IMR-90 (cell line): ENCODE measurements at regions not wholly inside any gene's neighbourhood (a gene's known extent, or its start where the extent isn't known, plus 50 kb on each side); places are given as distances from the start of the nearest gene placed in this dataset.

Source experiments
- ATAC-seq: fragments of 200-7000 bp; cut with Tn5 transposase; 2 replicates; pipeline ENCODE4 v1.9.1; 2020; ENCODE audit warnings: low read depth, mild to moderate bottlenecking, moderate library complexity
- BruUV-seq: library from RNA; stranded (reverse); fragments of 400-500 nt; replicated peaks from 2 replicates; lab custom pipeline; 2021; lab: Mats Ljungman, UMichigan
- CTCF ChIA-PET: fragments of 300-600 bp; formaldehyde crosslinking; extraction: SDS; loops from one replicate; lab custom pipeline; 2021; ENCODE audit warnings: antibody characterized with exemption; lab: Yijun Ruan, JAX
- POLR2A ChIA-PET: fragments of 300-600 bp; sonication (Branson Sonifier 250); formaldehyde crosslinking; loops from one replicate; lab custom pipeline; 2022; ENCODE audit warnings: antibody characterized with exemption; ENCODE audit not compliant: unreplicated experiment; lab: Charles Lee
- DNase-seq: peaks from one replicate; pipeline ENCODE4 v3.0.0; 2013
- H2AFZ ChIP-seq: replicated peaks from 2 replicates; pipeline ENCODE3; 2013; ENCODE audit warnings: low read length, mild to moderate bottlenecking; ENCODE audit not compliant: poor library complexity
- H2AK5ac ChIP-seq: 2 replicates; pipeline ENCODE4 v1.6.1; 2013; ENCODE audit warnings: low read depth, low read length, inconsistent platforms
- H2AK9ac ChIP-seq: replicated peaks from 2 replicates; pipeline ENCODE3; 2013; ENCODE audit warnings: mild to moderate bottlenecking, low read depth, low read length, moderate library complexity; ENCODE audit not compliant: poor library complexity
- H2BK120ac ChIP-seq: 2 replicates; pipeline ENCODE4 v1.6.1; 2013; ENCODE audit warnings: low read depth, low read length, inconsistent platforms
- H2BK15ac ChIP-seq: 3 replicates; pipeline ENCODE4 v1.6.1; 2013; ENCODE audit warnings: low read depth, low read length, inconsistent platforms
- H2BK20ac ChIP-seq: 2 replicates; pipeline ENCODE4 v1.6.1; 2013; ENCODE audit warnings: low read depth, mild to moderate bottlenecking, inconsistent platforms, low read length, moderate library complexity
- H2BK5ac ChIP-seq: 2 replicates; pipeline ENCODE4 v1.6.1; 2013; ENCODE audit warnings: mild to moderate bottlenecking, low read depth, low read length, inconsistent platforms; ENCODE audit not compliant: poor library complexity, severe bottlenecking
- H3K14ac ChIP-seq: replicated peaks from 2 replicates; pipeline ENCODE4 v1.6.1; 2013; ENCODE audit warnings: low read depth, low read length, inconsistent platforms
- H3K18ac ChIP-seq: 2 replicates; pipeline ENCODE4 v1.6.1; 2013; ENCODE audit warnings: low read depth, low read length, control low read depth
- H3K23ac ChIP-seq: 2 replicates; pipeline ENCODE4 v1.6.1; 2013; ENCODE audit warnings: low read depth, low read length, inconsistent platforms
- H3K27ac ChIP-seq: 2 replicates; pipeline ENCODE4 v1.5.1; 2013; ENCODE audit warnings: mild to moderate bottlenecking, control low read depth, low read length; ENCODE audit not compliant: insufficient read depth
- H3K27me3 ChIP-seq: 2 replicates; pipeline ENCODE4 v1.6.1; 2013; ENCODE audit warnings: low read length; ENCODE audit not compliant: control insufficient read depth, insufficient read depth
- H3K36me3 ChIP-seq: 2 replicates; pipeline ENCODE4 v1.6.1; 2013; ENCODE audit warnings: low read length, mixed read lengths; ENCODE audit not compliant: control insufficient read depth, insufficient read depth
- H3K4ac ChIP-seq: 2 replicates; pipeline ENCODE4 v1.6.1; 2013; ENCODE audit warnings: low read depth, low read length, inconsistent platforms
- H3K4me1 ChIP-seq: 2 replicates; pipeline ENCODE4 v1.6.1; 2013; ENCODE audit warnings: low read length, mixed read lengths; ENCODE audit not compliant: control insufficient read depth, insufficient read depth
- H3K4me2 ChIP-seq: 2 replicates; pipeline ENCODE4 v1.6.1; 2013; ENCODE audit warnings: low read depth, mild to moderate bottlenecking, control low read depth, low read length, moderate library complexity
- H3K4me3 ChIP-seq: 2 replicates; pipeline ENCODE4 v1.5.1; 2013; ENCODE audit warnings: low read depth, mild to moderate bottlenecking, control low read depth, low read length, moderate library complexity; ENCODE audit not compliant: insufficient read depth
- H3K56ac ChIP-seq: 2 replicates; pipeline ENCODE4 v1.6.1; 2013; ENCODE audit warnings: low read length, inconsistent platforms; ENCODE audit not compliant: insufficient read depth; ENCODE audit errors: extremely low read depth
- H3K79me1 ChIP-seq, 2 experiments: 2 replicates each; pipeline ENCODE4 v1.6.1; 2013; ENCODE audit warnings: low read length in 2 of 2, inconsistent platforms in 1 of 2, low read depth in 1 of 2
- H3K9ac ChIP-seq: 2 replicates; pipeline ENCODE4 v1.6.1; 2013; ENCODE audit warnings: low read depth, low read length, control low read depth
- H3K9me1 ChIP-seq: 2 replicates; pipeline ENCODE4 v1.6.1; 2013; ENCODE audit warnings: low read length, inconsistent platforms; ENCODE audit not compliant: insufficient read depth
- H3K9me3 ChIP-seq: 2 replicates; pipeline ENCODE4 v1.6.1; 2013; ENCODE audit warnings: low read length; ENCODE audit not compliant: control insufficient read depth, insufficient read depth
- H4K20me1 ChIP-seq: 2 replicates; pipeline ENCODE4 v1.6.1; 2013; ENCODE audit warnings: low read length, inconsistent platforms; ENCODE audit not compliant: insufficient read depth
- H4K5ac ChIP-seq: 2 replicates; pipeline ENCODE4 v1.6.1; 2013; ENCODE audit warnings: mild to moderate bottlenecking, low read depth, low read length, control low read depth
- H4K8ac ChIP-seq, 2 experiments: 2 replicates each; pipeline ENCODE4 v1.6.1; 2013; ENCODE audit warnings: low read depth in 2 of 2, low read length in 2 of 2, control low read depth in 1 of 2, inconsistent platforms in 1 of 2
- H4K91ac ChIP-seq: 2 replicates; pipeline ENCODE4 v1.6.1; 2013; ENCODE audit warnings: low read depth, low read length, inconsistent platforms; ENCODE audit not compliant: insufficient read depth
- BHLHE40 ChIP-seq: fragments of 150-350 bp; IDR thresholded peaks from 2 replicates; pipeline ENCODE4 v1.6.1; 2016; ENCODE audit warnings: mild to moderate bottlenecking, low read depth, low read length
- CEBPB ChIP-seq: IDR thresholded peaks from 2 replicates; pipeline ENCODE4 v1.6.1; 2012; ENCODE audit warnings: low read depth, low read length, improper control_type of control experiment
- FOS ChIP-seq: fragments of 150-350 bp; IDR thresholded peaks from 2 replicates; pipeline ENCODE4 v1.6.1; 2016; ENCODE audit warnings: low read depth, low read length
- MAFK ChIP-seq: IDR thresholded peaks from 2 replicates; pipeline ENCODE4 v1.6.1; 2012; ENCODE audit warnings: low read depth, low read length, improper control_type of control experiment
- MXI1 ChIP-seq: IDR thresholded peaks from 2 replicates; pipeline ENCODE4 v1.6.1; 2012; ENCODE audit warnings: low read depth, mild to moderate bottlenecking, low read length, moderate library complexity, borderline replicate concordance
- NFE2L2 ChIP-seq: fragments of 150-350 bp; IDR thresholded peaks from 2 replicates; pipeline ENCODE4 v1.6.1; 2016; ENCODE audit warnings: low read depth, mild to moderate bottlenecking, low read length
- RCOR1 ChIP-seq: IDR thresholded peaks from 2 replicates; pipeline ENCODE4 v1.6.1; 2012; ENCODE audit warnings: mild to moderate bottlenecking, low read length, improper control_type of control experiment; ENCODE audit not compliant: insufficient replicate concordance
- SMC3 ChIP-seq: fragments of 150-350 bp; IDR thresholded peaks from 2 replicates; pipeline ENCODE4 v1.6.1; 2016; ENCODE audit warnings: low read depth, mild to moderate bottlenecking, antibody characterized with exemption, low read length, moderate library complexity
- WGBS, 2 experiments: methylation state at CpG; one replicate each; pipeline versions ENCODE4 v1.1.5 to v1.1.7; 2013; ENCODE audit warnings: missing lambda C conversion rate in 2 of 2; ENCODE audit not compliant: insufficient read length in 1 of 2; ENCODE audit errors: extremely low coverage in 2 of 2; 5-methylcytosine and 5-hydroxymethylcytosine counted together
- dilution Hi-C: fragments of 300-500 bp; cut with HindIII; formaldehyde crosslinking; loops from one replicate; pipeline ENCODE4 v1.14.3; 2018; ENCODE audit warnings: low sequenced_read_pairs; ENCODE audit not compliant: unreplicated experiment
- in situ Hi-C: fragments of 300-500 bp; cut with MboI; formaldehyde crosslinking; loops from 3 replicates; pipeline ENCODE4 v1.14.3; 2019; ENCODE audit warnings: low sequenced_read_pairs, inconsistent platforms, mixed read lengths
- intact Hi-C: fragments of 100-400 bp; cut with micrococcal nuclease; formaldehyde crosslinking; loops from 2 replicates; pipeline ENCODE4 v1.10.0; 2022
- TF ChIP-seq, protein P1 (sequence below): conservative IDR thresholded peaks from 2 replicates; pipeline ENCODE4 v1.5.1; 2012; ENCODE audit warnings: mild to moderate bottlenecking, low read depth, low read length, improper control_type of control experiment

DNA sequence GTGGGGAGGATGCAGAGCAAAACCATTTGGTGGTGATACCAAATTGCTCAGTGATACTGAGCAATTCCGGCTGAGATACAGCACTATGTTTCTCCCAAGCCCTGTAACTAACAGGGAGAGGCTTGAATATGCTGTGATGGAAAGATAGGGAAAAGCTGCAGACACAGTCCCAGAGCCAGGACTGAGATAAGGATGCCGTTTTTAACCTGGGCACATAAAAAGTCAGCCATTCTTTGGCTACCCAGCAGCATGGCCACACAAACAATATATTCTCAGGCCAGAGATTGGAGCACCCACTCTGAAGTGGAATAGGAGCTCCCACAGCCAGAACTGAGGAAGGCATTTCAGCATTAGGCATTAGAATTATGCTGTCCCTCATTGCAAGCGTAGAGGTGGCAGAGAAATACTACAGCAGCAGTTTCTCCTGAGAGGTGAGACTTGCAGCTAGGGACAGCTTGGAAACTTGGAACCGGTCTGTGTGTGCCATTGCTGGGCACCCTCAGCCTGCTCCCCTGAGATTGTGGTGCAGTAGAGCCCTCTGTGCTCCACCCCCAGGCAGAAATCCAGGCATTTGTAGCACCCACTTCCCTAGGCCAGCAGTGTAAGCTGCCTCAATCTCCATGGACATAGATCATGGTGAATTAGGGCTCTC, 346.5 kb downstream of the TMEM135 start:
- no peak overlapping the region for H3K14ac ChIP-seq
- H3K18ac ChIP-seq = no peak overlapping the region
- no peak overlapping the region for H3K4me2 ChIP-seq
- H4K20me1 ChIP-seq = no peaks in the 10 kb centered on the region
- dilution Hi-C loops = no loop called here
- no peak overlapping the region for H3K23ac ChIP-seq
- no peak overlapping the region for H2BK15ac ChIP-seq
- H2AFZ ChIP-seq = no peak overlapping the region
- no peak overlapping the region for H2BK20ac ChIP-seq
- H3K27ac ChIP-seq = no peak overlapping the region
- WGBS, 2 experiments = 45% methylated on average over 2 of the region's 4 CpGs; no CpG with 5 or more reads in 1 of the 2 experiments
- H2BK120ac ChIP-seq = no peak overlapping the region
- DNase-seq (no peak), ATAC-seq (no peak)
- no peak overlapping the region for H2AK9ac ChIP-seq
- no peak overlapping the region for H2BK5ac ChIP-seq
- H3K4me3 ChIP-seq = no peak overlapping the region
- H3K4ac ChIP-seq = no peak overlapping the region
- H3K36me3 ChIP-seq = no peaks in the 10 kb centered on the region
- in situ Hi-C loops = no loop called here
- no peak for TF ChIP-seq CEBPB
- TF ChIP-seq RCOR1 = no peak
- TF ChIP-seq, protein P1, sequence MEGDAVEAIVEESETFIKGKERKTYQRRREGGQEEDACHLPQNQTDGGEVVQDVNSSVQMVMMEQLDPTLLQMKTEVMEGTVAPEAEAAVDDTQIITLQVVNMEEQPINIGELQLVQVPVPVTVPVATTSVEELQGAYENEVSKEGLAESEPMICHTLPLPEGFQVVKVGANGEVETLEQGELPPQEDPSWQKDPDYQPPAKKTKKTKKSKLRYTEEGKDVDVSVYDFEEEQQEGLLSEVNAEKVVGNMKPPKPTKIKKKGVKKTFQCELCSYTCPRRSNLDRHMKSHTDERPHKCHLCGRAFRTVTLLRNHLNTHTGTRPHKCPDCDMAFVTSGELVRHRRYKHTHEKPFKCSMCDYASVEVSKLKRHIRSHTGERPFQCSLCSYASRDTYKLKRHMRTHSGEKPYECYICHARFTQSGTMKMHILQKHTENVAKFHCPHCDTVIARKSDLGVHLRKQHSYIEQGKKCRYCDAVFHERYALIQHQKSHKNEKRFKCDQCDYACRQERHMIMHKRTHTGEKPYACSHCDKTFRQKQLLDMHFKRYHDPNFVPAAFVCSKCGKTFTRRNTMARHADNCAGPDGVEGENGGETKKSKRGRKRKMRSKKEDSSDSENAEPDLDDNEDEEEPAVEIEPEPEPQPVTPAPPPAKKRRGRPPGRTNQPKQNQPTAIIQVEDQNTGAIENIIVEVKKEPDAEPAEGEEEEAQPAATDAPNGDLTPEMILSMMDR = no peak
- no peak for TF ChIP-seq FOS
- no peak for TF ChIP-seq MXI1
- TF ChIP-seq MAFK = no peak
- no peak for TF ChIP-seq BHLHE40
- no peak for TF ChIP-seq NFE2L2
- TF ChIP-seq SMC3 = no peak
- BruUV-seq = no TSS peak
- H3K27me3 ChIP-seq = no peaks in the 10 kb centered on the region
- no peak overlapping the region for H2AK5ac ChIP-seq
- H3K9me3 ChIP-seq = no peaks in the 10 kb centered on the region; the same call in 1 of the 2 replicates
- no peaks in the 10 kb centered on the region for H3K4me1 ChIP-seq
- no peak overlapping the region for H4K5ac ChIP-seq
- H3K9ac ChIP-seq = no peak overlapping the region
- H3K9me1 ChIP-seq = no peaks in the 10 kb centered on the region
- intact Hi-C loops = no loop called here
- ChIA-PET CTCF (no interaction called here), POLR2A (no interaction called here)
- no peak overlapping the region for H4K91ac ChIP-seq
- H4K8ac ChIP-seq = no peak overlapping the region
- no peak overlapping the region for H3K56ac ChIP-seq
- H3K79me1 ChIP-seq = no peaks in the 10 kb centered on the region
